Right lobe of liver (tissue), 6 donors: ENCODE measurements at regions not wholly inside any gene's neighbourhood (a gene's known extent, or its start where the extent isn't known, plus 50 kb on each side); places are given as distances from the start of the nearest gene placed in this dataset.

ENCODE experiments used
- ATAC-seq, 4 donors: fragments of 200-7000 bp; cut with Tn5 transposase; one replicate each; pipeline ENCODE4 v1.9.1; 2020; ENCODE audit warnings: mild to moderate bottlenecking in 4 of 4, moderate library complexity in 4 of 4
- DNase-seq, 3 donors: peaks; one replicate each; pipeline ENCODE4 v3.0.0-alpha.2; 2020
- H3K27ac ChIP-seq, 3 donors: fragments of 200-600 bp; one replicate each; pipeline ENCODE4 v1.8.0; 2022
- H3K27me3 ChIP-seq, 2 donors: fragments of 200-600 bp; one replicate each; pipeline ENCODE4 v1.8.0; 2022
- H3K36me3 ChIP-seq, 4 donors: fragments of 200-600 bp; sonication (generic) in 1 of 4; one replicate each; pipeline versions ENCODE4 v1.5.1 to v1.8.0; 2017 to 2022; ENCODE audit warnings: control low read depth in 1 of 4
- H3K4me1 ChIP-seq, 4 donors: fragments of 200-600 bp; sonication (generic) in 1 of 4; one replicate each; pipeline versions ENCODE4 v1.5.1 to v1.8.0; 2017 to 2022; ENCODE audit warnings: control low read depth in 1 of 4
- H3K4me3 ChIP-seq, 3 donors: fragments of 200-600 bp; one replicate each; pipeline ENCODE4 v1.8.0; 2022
- H3K9me3 ChIP-seq, 4 donors: fragments of 200-600 bp; sonication (generic) in 1 of 4; one replicate each; pipeline versions ENCODE4 v1.5.1 to v1.8.0; 2017 to 2022; ENCODE audit warnings: control low read depth in 1 of 4
- POLR2A ChIP-seq: fragments of 450-650 bp; IDR thresholded peaks from one replicate; pipeline ENCODE4 v1.6.1; 2017; ENCODE audit warnings: antibody characterized with exemption, mild to moderate bottlenecking
- WGBS: methylation state at CpG from one replicate; pipeline ENCODE4 v1.1.6; 2018; ENCODE audit warnings: low coverage, low lambda C conversion rate; ENCODE audit not compliant: insufficient coverage; ENCODE audit errors: missing lambda C conversion rate; 5-methylcytosine and 5-hydroxymethylcytosine counted together
- intact Hi-C, 2 donors: fragments of 100-400 bp; cut with DNase I; formaldehyde crosslinking; loops; one replicate each; pipeline versions ENCODE4 v1.11.2 to v1.14.1; 2022
- TF ChIP-seq, protein P1 (sequence below), 4 donors: fragments of 200-600 bp in 3 of 4; fragments of 450-650 bp in 1 of 4; IDR thresholded peaks; one replicate each; pipeline versions ENCODE4 v1.5.1 to v1.8.0; 2016 to 2022; ENCODE audit warnings: antibody characterized with exemption in 4 of 4, mild to moderate bottlenecking in 2 of 4
- donor health status: DM: no; HTN: yes; CAD: no.
- donor health status: DM: no; HTN: no; CAD: no.
- donor health status: DM: no; HTN: no; CAD: no.
- donor health status: DM: no; HTN: yes; CAD: no.
- donor health status: DM: no; HTN: yes; CAD: no.

DNA sequence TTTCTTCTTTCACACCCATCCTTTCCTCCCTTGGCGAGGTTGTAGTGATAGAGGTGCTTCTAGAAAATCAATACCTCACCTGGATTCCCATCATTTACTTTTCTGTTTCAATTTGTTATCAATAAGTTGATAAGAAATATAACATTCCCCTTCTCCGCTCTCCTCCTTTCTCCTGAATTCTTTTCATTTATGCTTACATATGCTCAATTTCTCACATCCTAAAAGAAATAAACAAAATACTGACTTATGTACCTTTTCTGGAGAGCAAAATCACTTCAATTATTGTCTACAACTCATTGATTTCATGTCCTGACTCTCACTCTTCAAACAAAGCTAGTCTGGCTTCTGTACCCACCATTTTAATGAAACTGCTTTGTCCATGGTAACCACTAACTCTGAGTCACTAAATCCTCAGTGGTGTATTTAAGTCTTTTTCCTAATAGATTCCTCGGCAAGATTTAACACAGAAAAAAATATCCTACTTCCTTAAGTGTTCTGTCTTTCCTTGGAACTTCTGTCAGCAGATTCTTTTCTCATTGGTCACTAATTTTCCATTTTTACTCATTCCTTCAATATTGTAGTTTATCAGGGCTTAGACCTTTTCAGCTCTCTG, 289.6 kb downstream of the RFPL4B start:
- DNase-seq (no peak), ATAC-seq (no peak)
- Histone ChIP-seq H3K4me1 (no peaks in the 10 kb centered on the region), H3K27me3 (no peaks in the 10 kb centered on the region), H3K27ac (no peak overlapping the region), H3K9me3 (no peaks in the 10 kb centered on the region), H3K4me3 (no peak overlapping the region), H3K36me3 (no peaks in the 10 kb centered on the region)
- WGBS = 48% methylated on average over 3 of the region's 3 CpGs
- intact Hi-C loops = no loop called here
- TF ChIP-seq POLR2A = no peak
- TF ChIP-seq, protein P1, sequence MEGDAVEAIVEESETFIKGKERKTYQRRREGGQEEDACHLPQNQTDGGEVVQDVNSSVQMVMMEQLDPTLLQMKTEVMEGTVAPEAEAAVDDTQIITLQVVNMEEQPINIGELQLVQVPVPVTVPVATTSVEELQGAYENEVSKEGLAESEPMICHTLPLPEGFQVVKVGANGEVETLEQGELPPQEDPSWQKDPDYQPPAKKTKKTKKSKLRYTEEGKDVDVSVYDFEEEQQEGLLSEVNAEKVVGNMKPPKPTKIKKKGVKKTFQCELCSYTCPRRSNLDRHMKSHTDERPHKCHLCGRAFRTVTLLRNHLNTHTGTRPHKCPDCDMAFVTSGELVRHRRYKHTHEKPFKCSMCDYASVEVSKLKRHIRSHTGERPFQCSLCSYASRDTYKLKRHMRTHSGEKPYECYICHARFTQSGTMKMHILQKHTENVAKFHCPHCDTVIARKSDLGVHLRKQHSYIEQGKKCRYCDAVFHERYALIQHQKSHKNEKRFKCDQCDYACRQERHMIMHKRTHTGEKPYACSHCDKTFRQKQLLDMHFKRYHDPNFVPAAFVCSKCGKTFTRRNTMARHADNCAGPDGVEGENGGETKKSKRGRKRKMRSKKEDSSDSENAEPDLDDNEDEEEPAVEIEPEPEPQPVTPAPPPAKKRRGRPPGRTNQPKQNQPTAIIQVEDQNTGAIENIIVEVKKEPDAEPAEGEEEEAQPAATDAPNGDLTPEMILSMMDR (IDR thresholded peaks at IDR 0.05) = no peak

DNA sequence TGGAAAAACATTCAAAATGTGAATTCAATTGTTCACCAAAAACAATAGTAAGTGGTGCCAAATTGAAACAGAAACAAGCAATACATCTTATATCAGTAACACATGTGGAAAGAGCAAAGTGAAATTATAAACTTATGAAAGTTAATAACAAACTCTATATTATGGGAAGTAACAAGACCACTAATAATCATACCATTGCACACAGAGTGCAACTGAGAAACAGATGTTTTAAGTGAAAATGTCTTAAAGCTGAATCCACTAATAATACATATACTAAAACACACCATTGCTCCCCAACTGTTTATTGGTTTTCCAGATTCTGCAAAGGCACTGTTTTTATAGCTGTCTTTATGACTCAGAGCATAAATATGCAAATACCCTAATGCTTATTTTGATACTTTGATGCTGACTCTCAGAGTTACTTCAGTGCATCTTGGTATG, 292.3 kb downstream of the RFPL4B start:
- no peaks in the 10 kb centered on the region for H3K9me3 ChIP-seq
- no peak for TF ChIP-seq POLR2A
- TF ChIP-seq, protein P1 (IDR thresholded peaks at IDR 0.05) = no peak
- DNase-seq (no peak), ATAC-seq (no peak)
- no peak overlapping the region for H3K4me3 ChIP-seq
- H3K27ac ChIP-seq = no peak overlapping the region
- intact Hi-C loops = no loop called here
- H3K4me1 ChIP-seq = no peaks in the 10 kb centered on the region
- no peaks in the 10 kb centered on the region for H3K36me3 ChIP-seq
- no peaks in the 10 kb centered on the region for H3K27me3 ChIP-seq

DNA sequence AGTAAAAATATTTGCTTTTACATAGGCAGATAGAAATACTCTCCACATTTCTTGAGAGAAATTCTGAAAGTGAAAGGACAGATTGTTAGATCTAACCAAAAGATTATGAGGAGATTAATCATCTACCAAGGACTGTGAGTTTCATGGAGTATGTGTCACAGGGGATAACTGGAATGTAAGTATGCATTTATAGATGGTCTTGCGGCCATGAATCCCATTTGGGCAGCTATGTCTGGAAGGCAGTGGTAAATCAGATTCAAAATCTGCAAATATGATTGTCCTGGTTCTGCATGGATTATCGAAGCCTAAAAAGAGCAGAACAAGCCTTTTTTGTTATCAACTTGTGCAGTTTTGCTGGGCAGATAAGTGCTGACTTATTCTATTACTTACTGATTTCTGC, 293.8 kb downstream of the RFPL4B start:
- DNase-seq (no peak), ATAC-seq (no peak)
- TF ChIP-seq, protein P1 (IDR thresholded peaks at IDR 0.05) = no peak
- TF ChIP-seq POLR2A = no peak
- Histone ChIP-seq H3K27me3 (no peaks in the 10 kb centered on the region), H3K36me3 (no peaks in the 10 kb centered on the region), H3K9me3 (no peaks in the 10 kb centered on the region), H3K4me3 (no peak overlapping the region), H3K4me1 (no peaks in the 10 kb centered on the region), H3K27ac (no peak overlapping the region)
- intact Hi-C loops = no loop called here
- WGBS = 69% methylated on average over 2 of the region's 2 CpGs

DNA sequence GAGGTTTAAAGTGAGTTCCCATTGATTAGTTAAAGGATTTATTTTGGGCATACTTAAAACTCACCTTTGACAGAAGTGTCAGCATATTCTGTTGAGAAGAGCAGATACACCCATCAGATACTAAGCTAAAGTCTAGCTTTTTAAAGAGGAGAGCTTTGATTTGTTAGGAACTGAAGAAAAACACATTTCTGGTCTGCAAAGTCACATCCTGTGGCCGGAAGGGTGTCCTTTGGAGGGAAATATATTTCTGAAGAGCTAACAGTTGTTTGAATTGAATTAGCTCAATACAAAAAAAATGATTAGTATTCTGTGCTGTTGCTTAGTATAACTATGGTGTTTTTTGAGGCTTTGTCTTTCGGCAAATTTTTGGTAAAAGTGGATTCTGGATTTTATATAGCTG, 302.7 kb downstream of the RFPL4B start:
- TF ChIP-seq, protein P1 (IDR thresholded peaks at IDR 0.05) = no peak
- TF ChIP-seq POLR2A = no peak
- Histone ChIP-seq H3K27me3 (no peaks in the 10 kb centered on the region), H3K36me3 (no peaks in the 10 kb centered on the region), H3K27ac (no peak overlapping the region), H3K4me3 (no peak overlapping the region), H3K9me3 (no peaks in the 10 kb centered on the region), H3K4me1 (no peaks in the 10 kb centered on the region)
- intact Hi-C loops = no loop called here
- no peak for ATAC-seq
- no peak for DNase-seq
- WGBS = 33% methylated on average over 2 of the region's 2 CpGs

DNA sequence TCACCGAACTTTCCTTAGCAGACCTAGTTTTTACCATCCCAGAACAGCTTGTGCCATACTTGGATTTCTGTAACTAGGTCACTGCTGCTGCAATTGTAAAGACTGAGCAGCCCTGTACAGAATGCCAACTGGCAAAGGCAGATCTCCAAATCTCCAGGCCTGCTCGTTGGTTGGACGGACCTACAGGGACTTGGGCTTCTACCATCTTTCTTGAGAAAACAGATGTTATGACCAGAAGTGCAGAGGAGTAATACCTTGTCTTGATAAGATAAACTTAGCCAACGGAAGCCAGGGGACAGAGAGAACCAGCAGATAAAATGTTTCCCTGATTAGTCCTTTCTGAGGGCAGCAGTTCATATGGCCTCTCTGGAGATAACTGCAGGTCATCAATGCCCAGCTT, 304.1 kb downstream of the RFPL4B start:
- ATAC-seq (no peak), DNase-seq (no peak)
- no peak overlapping the region for H3K4me3 ChIP-seq
- H3K4me1 ChIP-seq = no peaks in the 10 kb centered on the region
- intact Hi-C loops = no loop called here
- H3K36me3 ChIP-seq = no peaks in the 10 kb centered on the region
- WGBS = 49% methylated on average over 4 of the region's 4 CpGs
- H3K27me3 ChIP-seq = no peaks in the 10 kb centered on the region
- no peak overlapping the region for H3K27ac ChIP-seq
- no peak for TF ChIP-seq POLR2A
- TF ChIP-seq, protein P1 (IDR thresholded peaks at IDR 0.05) = no peak
- no peaks in the 10 kb centered on the region for H3K9me3 ChIP-seq
